ENCODE measurements at regions not wholly inside any gene's neighbourhood (a gene's known extent, or its start where the extent isn't known, plus 50 kb on each side); places are given as distances from the start of the nearest gene placed in this dataset.

DNA sequence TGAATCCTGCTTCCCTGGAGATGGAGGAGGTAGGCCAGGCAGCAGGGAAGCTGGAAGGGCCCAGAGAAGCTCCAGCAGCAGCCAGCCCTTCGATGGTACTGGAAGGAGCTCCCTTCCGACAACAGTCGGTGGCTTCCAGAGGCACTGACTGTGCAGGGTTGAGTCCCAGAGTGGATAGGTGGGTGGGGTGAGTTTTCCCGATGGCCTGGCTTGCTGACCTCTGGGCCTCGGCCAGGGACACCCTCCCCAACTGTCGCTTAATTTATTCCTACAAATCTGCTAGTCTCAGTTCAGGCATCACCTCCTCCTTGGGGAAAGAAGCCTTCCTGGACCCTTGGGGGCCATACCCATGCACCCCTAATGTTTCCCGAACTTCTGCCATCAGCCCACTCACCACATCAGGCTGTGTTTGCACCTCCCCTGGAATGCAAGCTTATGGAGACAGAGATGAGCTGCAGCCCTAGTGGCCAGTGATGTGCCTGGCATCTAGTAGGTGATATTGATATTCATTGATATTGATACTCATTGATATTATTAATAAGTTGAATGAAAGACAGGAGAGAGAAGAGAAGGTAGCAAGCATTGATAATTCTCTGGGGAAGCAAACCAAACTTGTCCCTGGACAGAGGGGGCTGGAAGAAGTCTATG, 104.6 kb upstream of the BOD1 start:
- DNase-seq: no peak

GRCh38 chr5:173721601-173722232, 105.3 kb upstream of the BOD1 start:
- DNase-seq: no peak

- DNase-seq: peak; percentile 33
These were observed 110.6 kb upstream of the BOD1 start for GRCh38 chr5:173726846-173727557.

DNA sequence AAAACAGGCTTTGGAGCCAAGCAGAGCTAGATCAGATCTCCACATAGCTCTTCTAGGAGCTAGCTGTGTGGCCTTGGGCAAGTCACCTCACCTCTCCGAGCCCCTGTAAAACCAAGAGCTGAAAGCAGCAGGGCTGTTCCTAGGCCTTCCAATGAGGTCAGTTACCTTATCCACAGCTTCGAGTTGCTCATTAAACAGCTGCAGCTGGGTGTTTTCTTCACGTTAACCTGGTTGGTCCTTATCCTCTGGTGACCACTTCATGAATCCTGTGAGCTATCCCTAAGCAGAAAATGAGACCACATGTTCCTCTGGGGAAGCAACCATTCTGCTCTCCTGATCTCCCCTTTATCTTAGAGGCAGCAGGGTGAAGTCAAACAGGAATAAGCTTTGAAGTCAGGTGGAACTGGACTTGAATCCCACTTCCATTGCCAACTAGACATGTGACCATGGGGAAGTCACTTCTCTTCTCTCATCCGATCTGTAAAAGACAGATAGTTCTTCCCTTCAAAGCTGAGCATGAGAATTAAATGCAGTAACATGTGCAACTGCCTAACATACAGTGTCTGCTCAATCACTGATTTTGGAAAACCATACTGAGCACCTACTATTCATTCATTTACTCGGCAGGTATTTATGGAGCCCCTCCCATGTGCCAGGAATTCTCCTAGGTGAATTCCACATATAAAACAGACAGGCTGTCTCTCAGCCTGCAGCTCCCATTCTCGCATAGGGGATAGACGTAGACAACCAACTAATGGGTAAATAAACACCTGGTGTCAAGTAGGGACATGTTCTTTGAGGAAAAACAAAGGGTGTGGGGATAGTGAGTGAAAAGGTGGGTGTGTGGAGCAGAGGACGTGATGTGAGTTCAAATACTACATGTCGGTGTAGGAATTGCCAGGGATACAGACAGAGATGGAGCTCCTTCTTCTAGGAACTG, 111.7 kb upstream of the BOD1 start:
- DNase-seq: no peak

GRCh38 chr5:173729079-173729765, 112.8 kb upstream of the BOD1 start:
- no peak for DNase-seq

GRCh38 chr5:173730632-173731298, 114.3 kb upstream of the BOD1 start:
- DNase-seq: no peak

GRCh38 chr5:173733021-173733420, 116.6 kb upstream of the BOD1 start:
- DNase-seq: no peak

DNA sequence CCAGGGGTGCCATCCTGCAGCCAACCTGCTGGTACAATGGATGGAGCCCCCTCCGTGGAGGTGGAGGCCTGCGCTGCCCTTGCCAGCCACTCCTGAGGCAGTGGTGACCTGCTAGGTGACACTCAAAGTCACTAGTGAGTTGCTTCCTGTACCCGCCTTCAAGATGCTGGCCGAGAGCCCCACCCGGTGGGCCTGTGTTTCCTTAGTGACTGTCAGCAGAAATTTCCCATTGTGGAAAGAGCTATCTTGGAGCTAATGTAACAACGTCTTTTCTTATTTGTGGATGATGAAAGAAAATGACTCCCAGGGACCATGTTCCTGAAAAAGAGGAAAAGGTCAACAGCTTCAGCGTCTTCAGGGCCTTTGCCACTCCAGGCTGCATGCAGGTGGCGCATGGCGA, 117.0 kb upstream of the BOD1 start:
- no peak for DNase-seq

GRCh38 chr5:173733831-173734501, 117.5 kb upstream of the BOD1 start:
- DNase-seq: no peak

- DNase-seq: no peak
These were observed 118.3 kb upstream of the BOD1 start for GRCh38 chr5:173734716-173735115.

GRCh38 chr5:173735184-173735583, 118.7 kb upstream of the BOD1 start:
- DNase-seq: no peak

DNA sequence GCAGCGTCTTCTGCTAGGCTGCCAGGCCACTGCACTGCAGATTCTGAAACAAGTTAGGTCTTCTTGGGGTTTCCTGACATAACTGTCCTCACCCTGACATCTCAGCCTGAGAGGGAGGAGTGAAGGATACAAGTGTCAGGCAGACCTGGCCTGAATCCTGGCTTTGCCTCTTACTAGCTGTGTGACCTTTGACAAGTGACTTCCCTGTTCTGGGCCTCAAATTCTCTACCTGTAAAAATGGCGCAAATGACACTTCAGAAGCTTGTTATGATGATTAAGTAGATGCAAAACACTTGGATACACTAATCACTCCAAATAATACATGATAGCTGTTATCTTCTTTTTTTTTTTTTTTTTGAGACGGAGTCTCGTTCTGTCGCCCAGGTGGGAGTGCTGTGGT, 119.2 kb upstream of the BOD1 start:
- no peak for DNase-seq

GRCh38 chr5:173736374-173736773, 119.9 kb upstream of the BOD1 start:
- no peak for DNase-seq

- no peak for DNase-seq
These were observed 120.5 kb upstream of the BOD1 start for GRCh38 chr5:173736923-173737412.

DNA sequence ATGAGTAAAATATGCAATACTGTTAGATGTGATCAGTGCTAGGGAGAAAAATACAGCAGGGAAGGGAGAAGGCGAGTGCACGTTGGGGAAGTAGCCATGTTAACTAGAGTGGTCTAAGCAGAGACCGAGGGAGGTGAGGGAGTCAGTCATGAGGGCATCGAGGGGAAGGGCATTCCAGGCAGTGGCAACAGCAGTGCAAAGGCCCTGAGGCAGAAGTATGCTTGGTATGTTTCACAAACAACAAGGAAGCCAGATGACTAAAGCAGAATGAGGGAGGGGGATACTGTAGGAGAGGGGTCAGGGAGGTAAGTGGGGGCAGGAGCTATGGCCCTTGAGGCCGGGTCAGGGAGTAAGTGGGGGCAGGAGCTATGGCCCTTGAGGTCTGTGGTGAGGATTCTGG, 123.3 kb upstream of the BOD1 start:
- no peak for DNase-seq

DNA sequence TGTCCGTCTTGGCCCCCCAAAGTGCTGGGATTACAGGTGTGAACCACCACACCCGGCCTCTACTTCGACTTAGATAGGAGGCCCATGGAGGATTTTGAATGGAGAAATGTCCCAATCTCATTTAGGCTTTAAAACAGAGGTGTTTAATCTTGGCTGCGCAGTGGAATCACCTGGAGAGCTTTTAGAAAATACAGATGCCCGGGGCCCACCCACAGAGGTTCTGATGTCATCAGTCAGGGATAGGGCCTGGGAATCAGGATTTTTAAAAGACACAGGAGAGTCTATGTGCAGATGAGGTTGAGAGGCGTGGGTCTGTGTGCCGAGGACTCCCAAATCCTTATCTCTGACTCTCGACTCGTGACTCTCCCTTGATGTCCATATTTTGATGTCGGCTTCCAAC, 124.0 kb upstream of the BOD1 start:
- no peak for DNase-seq

DNA sequence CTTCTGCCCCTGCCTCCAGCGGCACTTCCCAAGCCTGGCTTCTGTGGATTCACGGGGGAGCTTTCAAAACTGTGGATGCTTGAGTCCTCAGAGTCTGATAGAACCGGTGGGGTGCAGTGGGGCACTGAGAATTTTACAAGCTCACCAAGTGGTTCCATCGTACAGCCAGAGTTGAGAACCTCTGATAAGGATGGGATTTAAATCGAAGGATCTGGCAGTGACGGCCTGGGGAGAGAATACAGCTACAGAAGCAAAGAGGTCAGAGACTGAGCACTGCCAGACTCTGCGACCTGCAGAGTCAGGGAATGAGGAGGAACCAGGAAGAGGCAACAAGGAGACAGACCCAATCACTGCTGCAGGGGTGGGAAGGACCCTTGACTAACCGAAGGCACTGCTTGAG, 124.6 kb upstream of the BOD1 start:
- DNase-seq: no peak

DNA sequence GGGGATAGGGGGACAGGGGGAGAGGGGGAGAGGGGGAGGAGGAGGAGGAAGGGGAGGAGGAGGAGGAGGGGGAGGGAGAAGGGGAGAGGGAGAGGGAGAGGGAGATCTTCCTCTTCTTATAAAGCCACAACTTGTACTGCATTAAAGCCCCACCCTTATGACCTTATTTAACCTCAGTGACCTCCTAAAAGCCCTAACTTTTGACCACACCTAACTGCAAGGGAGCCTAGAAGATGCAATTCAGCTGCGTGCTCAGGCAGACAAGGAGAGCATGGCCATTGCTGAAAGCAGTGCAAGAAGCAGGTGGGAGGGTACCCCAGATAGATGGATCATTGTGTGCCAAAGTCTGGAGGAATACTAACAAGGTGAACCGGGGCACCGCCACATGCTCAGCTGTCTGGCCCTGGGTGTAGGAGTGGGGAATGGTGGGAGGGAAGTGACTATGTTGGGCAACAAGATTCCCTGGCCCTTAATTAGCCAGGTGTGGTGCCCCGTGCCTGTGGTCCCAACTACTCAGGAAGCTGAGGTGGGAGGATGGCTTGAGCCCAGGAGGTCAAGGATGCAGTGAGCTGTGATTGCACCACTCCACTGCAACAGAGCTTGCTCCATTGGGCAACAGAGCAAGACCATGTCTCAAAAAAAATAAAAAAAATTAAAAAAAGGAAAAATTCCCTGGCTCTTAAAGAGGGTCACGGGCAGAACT, 125.4 kb upstream of the BOD1 start:
- DNase-seq: no peak

DNA sequence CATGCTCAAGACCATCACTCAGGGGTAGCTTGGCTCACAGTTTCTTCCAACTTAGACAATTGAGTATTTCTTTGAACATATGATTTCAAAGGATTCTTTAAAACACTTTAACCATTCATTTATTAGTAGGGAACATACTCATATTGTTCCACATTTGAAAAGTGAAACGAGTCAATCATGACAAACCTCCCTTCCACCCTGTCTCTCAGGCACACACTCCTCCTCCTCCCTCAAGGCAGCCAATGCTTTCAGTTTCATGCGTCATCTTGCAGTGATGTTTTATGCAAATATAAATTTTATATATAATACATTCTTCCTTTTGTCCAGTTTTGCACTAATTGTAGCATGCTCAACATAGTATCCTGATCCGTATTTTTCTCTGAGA, 126.0 kb upstream of the BOD1 start:
- DNase-seq: no peak

GRCh38 chr5:173743641-173744343, 127.3 kb upstream of the BOD1 start:
- no peak for DNase-seq

Data from fibroblast of skin of back (primary cell).